GM18870 (cell line): ENCODE measurements at regions not wholly inside any gene's neighbourhood (a gene's known extent, or its start where the extent isn't known, plus 50 kb on each side); places are given as distances from the start of the nearest gene placed in this dataset.
"Not testable (repeated sequence)": the region's sequence is repeated elsewhere in the genome, so short reads cannot be mapped to it uniquely, and the experiment has no call there.

Source experiments
- ATAC-seq: cut with Tn5 transposase; IDR thresholded peaks from one replicate; pipeline ENCODE4 v1.9.1; 2021; ENCODE audit warnings: moderate library complexity; ENCODE audit not compliant: unreplicated experiment

- no peak for ATAC-seq
Measured at GRCh38 chr2:153622285-153622684, 143.7 kb upstream of the RPRM start.

DNA sequence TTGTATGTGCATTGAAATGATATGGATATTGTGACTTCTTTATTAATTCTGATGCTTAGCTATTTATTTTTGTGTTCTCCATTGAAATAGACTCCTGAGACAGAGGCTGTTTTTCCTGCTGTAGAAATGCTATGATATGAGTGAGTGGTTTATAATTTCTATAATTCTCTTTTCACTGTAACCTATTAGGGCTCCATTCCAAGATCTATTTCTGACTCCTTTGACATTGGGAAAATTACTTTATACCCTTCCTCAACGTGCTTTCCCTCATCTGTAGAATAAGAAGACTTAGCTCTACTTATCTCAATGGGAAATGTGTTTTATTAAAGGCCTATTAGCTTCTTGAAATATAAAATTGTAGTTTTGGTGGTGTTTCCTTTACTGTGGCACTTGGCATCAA lies 144.5 kb upstream of the RPRM start:
- no peak for ATAC-seq

GRCh38 chr2:153626676-153627075 lies 148.1 kb upstream of the RPRM start:
- no peak for ATAC-seq

GRCh38 chr2:153635494-153635893 lies 156.9 kb upstream of the RPRM start:
- no peak for ATAC-seq

DNA sequence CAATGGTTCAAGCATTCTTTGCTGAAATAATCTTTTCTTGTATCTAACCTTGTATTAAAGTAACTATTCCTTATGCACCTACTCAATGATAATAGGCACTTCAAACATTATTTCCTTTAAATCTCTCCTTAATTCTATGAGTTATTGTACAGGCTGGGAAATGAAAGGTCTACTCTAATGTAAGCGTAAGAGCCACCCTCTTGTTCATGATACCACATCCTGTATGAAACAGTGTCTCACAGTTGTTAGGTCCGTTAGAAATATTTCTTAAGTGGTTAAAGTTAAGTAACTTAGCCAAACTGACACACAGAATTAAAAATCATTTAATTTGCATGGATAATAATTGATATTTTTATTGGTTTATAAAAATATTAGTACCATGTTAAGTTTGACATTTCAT lies 162.5 kb upstream of the RPRM start:
- no peak for ATAC-seq

GRCh38 chr2:153644955-153645354 lies 166.4 kb upstream of the RPRM start:
- ATAC-seq: no peak

- ATAC-seq: no peak
Measured at GRCh38 chr2:153645599-153645998, 167.0 kb upstream of the RPRM start.

DNA sequence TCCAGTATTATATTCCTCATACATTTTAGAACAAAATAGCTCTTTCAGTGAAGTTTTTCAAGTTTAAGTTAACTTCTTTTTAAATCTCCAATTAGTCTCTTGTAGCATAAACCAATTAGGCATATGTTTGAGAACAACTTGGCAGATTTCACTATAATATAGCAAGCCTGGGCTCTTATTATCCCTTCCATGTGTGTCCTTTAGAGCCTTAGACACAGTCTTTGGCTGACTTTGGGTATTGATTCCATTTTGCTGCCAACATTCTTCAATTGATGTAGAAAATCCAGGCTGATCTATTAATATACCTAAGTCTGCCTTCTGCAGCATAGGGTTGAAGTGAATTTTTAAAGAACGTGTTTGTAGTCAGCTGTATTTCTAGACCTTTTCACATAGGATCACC lies 179.1 kb upstream of the RPRM start:
- no peak for ATAC-seq

DNA sequence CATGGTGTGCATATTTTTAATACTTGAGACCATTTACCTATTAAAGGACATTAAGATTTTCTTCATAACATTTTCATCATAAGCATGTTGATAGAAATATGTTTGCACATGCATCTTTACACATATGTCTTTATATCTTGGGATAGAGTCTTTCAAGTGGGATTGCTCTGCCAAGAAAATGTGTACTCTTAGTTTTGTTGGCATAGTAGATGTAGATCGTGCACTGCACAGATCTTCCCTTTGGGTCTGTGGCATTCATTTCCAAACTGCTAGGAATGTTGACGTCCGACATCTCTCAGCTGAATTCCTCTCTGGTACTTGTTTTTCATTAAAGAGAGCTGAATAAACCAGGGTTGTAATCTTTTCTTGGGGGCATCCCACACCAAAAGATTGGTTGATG lies 183.2 kb upstream of the RPRM start:
- no peak for ATAC-seq

DNA sequence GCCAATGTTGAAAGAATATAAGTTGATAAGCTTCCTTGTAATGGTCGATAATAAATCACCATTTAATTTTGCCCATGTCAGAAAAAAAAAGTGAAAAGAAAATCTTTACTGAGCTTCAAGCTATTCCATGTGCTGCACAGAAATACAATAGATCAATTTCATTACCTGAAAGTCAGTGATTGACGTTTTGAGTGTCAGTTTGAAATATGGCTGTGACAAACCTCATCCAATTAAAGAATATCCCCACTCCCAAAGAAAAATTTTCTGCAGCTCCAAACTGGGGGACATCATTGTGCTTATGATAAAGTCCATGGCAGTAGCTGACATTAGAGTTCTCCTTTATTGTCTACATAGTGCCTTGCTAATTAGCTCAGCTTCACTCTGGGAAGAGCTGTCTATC lies 184.8 kb upstream of the RPRM start:
- no peak for ATAC-seq

- ATAC-seq: not testable (repeated sequence)
Measured at GRCh38 chr2:153664009-153664408, 185.4 kb upstream of the RPRM start.

- ATAC-seq: no peak
Measured at GRCh38 chr2:153667475-153667874, 188.9 kb upstream of the RPRM start.

DNA sequence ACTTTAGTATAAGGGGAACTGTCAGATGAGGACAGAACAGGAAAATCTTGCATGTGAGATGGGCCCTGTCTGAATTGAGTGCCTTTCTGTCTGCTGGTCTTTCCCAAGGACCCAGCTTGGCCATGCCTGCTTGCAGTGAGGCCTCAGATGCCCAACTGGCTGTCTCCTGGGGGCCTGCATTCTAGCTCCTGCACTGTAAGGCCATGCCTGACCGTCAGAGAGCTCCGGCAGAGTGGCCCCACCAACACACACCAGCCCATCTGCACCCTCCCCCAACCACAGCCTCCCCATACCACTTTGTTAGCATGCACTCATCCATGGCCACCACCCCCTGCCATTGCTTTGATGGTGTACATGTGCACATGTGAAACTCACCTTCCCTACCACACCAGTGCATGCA lies 190.4 kb upstream of the RPRM start:
- ATAC-seq: no peak

GRCh38 chr2:153710128-153710527 lies 161.6 kb upstream of the GALNT13 start:
- no peak for ATAC-seq

DNA sequence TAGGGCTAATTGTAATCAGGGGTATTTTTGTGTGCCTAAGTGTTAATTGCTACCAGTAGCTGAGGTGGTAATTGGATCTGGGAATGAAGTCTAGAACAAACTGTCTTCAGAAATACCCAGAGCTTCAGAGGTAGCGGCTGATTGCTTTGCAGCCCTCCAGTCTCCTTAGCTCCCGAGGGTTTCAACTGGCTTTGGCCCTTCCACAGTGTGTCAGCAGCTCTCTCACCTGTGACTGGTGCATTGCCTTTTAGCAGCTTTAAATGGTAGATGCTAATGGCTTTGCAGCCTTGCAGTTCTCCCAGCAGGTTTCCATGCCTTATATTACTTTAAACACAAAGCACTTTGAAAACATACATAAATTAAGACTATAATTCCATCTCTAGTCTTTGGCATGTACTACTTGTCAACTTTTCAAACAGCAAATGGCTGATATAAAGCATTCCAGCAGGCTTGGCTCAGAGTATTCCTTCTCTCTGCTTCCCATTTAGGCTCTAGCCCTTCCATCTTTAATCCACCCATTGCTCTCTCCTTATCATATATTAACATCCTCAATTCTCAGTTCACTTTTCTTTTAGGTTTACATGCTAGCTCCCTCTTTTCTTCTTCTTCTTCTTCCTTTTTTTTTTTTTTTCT lies 156.4 kb upstream of the GALNT13 start:
- ATAC-seq: no peak

GRCh38 chr2:153717060-153717459 lies 154.7 kb upstream of the GALNT13 start:
- no peak for ATAC-seq

GRCh38 chr2:153739394-153739793 lies 132.3 kb upstream of the GALNT13 start:
- no peak for ATAC-seq

- ATAC-seq: no peak
Measured at GRCh38 chr2:153761936-153762335, 109.8 kb upstream of the GALNT13 start.

GRCh38 chr2:153766415-153766814 lies 105.3 kb upstream of the GALNT13 start:
- no peak for ATAC-seq

GRCh38 chr2:153770359-153770991 lies 101.2 kb upstream of the GALNT13 start:
- ATAC-seq: no peak

GRCh38 chr2:153780241-153780640 lies 91.5 kb upstream of the GALNT13 start:
- no peak for ATAC-seq

DNA sequence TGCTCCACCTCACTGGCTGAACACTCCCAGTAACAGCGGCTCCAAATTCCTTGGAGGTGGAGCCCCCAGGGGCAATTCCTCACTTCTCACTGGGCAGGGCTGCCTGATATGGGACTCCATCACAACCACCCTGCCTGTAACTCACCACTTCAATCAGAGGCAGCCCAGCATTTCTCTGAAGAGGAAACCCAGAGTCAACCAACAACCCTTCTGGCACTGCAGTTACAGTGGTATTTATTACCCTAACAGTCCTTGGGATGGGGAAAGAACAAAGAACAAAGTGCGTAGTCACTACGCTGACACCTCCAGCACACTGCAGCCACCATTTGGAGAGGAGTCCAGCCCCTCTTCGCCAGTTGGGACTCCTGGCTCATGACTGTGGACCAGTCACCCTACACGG lies 85.7 kb upstream of the GALNT13 start:
- ATAC-seq: no peak

GRCh38 chr2:153787612-153788011 lies 84.1 kb upstream of the GALNT13 start:
- no peak for ATAC-seq
